ENCODE measurements at regions not wholly inside any gene's neighbourhood (a gene's known extent, or its start where the extent isn't known, plus 50 kb on each side); places are given as distances from the start of the nearest gene placed in this dataset.

DNA sequence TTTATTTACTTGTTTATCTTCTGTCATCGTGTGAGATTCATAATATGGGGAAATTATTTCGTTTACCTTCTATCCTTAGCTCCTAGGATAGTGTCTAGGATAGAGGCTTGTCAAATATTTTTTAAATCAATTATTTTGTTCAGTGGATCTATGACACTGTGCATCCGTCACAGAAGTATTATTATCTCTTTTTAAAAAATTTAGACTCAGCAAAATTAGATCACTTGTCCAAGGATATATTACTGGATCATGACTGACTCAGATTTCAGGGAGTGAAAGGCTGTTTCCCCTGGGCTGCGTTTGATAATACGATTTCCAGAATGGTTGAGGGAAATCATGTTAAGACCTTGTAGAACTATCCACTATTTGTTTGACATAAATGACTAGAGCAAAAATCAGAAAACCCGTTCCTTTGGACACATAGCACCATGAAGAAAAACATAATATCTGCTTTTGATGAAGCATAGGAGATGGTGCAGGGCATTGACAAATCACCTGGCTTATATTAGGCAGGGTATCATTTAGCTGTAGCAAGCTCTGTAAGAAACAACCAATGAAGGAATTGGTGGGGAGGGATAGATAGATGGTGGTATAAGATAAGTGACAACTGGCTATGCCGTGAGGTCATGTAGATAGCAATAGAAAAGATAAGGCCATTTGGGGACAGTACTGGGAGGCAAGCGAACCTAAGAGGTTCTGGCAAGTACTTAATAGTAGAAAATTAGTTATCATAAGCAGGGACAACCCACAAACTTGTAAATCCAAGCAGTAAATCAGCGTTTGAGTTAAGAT, 465.2 kb upstream of the MAN1A1 start:
- TF ChIP-seq, protein P1, sequence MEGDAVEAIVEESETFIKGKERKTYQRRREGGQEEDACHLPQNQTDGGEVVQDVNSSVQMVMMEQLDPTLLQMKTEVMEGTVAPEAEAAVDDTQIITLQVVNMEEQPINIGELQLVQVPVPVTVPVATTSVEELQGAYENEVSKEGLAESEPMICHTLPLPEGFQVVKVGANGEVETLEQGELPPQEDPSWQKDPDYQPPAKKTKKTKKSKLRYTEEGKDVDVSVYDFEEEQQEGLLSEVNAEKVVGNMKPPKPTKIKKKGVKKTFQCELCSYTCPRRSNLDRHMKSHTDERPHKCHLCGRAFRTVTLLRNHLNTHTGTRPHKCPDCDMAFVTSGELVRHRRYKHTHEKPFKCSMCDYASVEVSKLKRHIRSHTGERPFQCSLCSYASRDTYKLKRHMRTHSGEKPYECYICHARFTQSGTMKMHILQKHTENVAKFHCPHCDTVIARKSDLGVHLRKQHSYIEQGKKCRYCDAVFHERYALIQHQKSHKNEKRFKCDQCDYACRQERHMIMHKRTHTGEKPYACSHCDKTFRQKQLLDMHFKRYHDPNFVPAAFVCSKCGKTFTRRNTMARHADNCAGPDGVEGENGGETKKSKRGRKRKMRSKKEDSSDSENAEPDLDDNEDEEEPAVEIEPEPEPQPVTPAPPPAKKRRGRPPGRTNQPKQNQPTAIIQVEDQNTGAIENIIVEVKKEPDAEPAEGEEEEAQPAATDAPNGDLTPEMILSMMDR (IDR thresholded peaks at IDR 0.05; ENCODE audit: insufficient read depth, low read depth, low read length), result no peak
- H3K4me3 ChIP-seq (ENCODE audit: low read depth, low read length), result no peak overlapping the region
- no peak for DNase-seq (ENCODE audit: low read depth)

DNA sequence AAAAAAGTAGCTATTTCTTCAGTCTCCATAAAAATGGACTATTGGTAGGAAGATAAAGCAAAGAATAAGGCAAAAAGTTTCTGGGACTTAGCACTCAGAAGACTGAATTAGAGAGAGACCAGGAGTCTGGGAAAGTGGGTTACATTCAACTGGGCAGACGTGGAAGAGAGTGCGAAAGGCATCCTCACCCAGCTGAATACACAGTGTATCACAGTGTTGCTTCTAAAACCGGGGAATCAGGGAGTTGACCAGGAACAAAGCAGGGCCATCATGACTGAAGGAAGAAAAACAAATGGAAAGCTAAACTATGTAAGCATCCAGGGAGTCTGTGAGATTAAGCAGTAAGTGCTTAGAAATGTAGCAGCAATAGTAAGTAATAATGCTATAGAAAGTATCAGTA, 452.9 kb upstream of the MAN1A1 start:
- DNase-seq (ENCODE audit: low read depth), result no peak
- TF ChIP-seq, protein P1 (IDR thresholded peaks at IDR 0.05; ENCODE audit: insufficient read depth, low read depth, low read length), result no peak
- H3K4me3 ChIP-seq (ENCODE audit: low read depth, low read length), result no peak overlapping the region

DNA sequence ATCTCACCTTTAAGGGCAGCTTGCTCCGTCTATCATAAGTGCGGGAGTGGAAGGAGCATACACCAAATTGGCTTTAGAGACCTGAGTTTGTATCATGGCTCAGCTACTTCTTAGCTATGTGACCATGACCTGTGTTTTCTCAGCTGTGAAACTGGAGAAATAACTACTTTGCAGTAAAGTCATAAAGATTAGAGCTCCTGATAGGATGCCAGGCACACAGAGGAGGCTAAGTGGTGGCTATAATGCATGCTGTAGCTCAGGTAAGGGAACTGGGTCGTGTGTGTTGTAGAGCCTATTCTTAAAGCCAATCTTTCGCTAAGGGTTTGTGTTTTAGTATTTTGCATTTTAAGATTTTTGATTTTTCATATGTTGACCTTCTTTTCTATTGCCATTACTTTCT, 451.5 kb upstream of the MAN1A1 start:
- no peak overlapping the region for H3K4me3 ChIP-seq (ENCODE audit: low read depth, low read length)
- TF ChIP-seq, protein P1 (IDR thresholded peaks at IDR 0.05; ENCODE audit: insufficient read depth, low read depth, low read length), result no peak
- DNase-seq (ENCODE audit: low read depth), result no peak

DNA sequence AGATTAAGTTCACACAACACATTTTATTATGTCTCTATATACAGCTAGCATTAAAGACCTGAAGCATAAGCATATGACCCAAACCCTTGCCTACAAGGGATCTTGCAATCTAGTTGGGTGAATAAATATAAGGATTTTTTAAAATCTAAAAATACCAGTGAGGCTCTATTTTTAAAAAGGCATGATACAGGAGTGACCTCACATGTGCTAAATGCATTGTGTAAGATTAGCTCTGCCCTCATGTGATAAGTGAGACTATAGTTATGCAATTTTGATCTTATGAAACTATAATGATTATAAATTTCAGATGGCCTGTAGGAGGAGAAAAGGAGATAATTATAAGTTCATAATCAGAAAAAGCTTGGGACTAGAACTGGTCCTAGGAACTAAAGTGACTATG, 451.0 kb upstream of the MAN1A1 start:
- TF ChIP-seq, protein P1 (IDR thresholded peaks at IDR 0.05; ENCODE audit: insufficient read depth, low read depth, low read length), result no peak
- no peak overlapping the region for H3K4me3 ChIP-seq (ENCODE audit: low read depth, low read length)
- peak; percentile 1 for DNase-seq (ENCODE audit: low read depth)

DNA sequence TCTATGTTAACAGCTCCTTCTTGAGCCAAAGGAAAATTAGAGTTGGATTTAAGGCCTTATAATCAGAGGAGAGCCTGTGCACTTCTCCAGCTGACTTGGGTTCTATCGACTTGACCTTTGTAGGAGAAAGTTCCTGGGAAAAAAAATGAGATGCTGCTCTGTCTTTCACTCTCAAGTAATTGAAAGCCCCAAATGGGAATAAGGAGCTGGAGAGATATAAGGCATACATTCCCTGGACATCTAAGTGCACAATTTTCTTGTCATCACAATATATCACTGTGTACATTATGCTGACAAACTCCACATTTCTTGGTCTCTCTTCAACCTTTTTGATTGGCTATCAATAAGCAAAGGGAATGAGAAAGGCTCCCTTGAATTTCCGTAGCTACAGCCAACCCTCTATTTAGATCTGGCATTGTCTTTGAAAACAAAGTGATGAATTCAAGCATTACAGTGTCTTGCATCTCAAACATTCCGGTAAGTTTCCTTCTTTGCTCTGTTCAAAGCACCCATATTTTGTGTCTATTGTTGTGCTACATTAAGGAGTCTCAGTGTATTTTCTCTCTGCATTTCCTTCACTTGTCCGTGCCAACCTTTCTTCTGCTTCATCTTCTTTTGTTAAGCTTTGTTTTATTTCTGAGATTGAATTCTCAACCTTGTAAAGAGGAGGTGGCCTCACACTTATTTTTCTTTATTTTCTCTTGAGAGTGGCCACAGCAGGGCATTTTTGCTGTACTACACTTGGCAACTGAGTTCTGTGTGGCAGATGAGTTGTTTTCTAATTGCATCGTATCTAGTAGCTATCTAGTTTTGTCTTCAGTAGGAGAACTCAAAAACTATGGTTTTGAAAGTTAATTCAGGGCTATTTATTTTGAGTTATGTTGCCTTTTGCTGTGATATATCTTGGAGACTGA, 450.3 kb upstream of the MAN1A1 start:
- H3K4me3 ChIP-seq (ENCODE audit: low read depth, low read length), result no peak overlapping the region
- DNase-seq (ENCODE audit: low read depth), result no peak
- TF ChIP-seq, protein P1 (IDR thresholded peaks at IDR 0.05; ENCODE audit: insufficient read depth, low read depth, low read length), result no peak

DNA sequence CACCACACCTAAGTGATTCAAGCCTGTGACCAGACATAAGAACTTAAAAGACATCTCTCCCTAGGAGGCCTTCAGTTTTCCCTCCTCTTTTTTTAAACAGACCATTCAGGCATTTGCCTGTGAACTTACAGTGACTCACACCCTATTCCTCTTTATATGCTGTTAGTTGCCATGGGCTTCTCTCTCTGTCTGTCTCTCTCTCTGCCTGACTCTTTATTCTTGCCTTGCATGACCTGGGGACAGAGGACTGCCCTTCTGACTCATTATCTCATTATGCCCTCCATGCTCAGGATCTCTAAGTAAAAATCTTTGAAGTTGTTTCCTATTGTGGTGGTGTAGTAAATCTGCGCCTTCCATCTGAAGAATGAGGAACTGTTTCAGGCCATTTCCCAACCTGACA, 442.2 kb upstream of the MAN1A1 start:
- no peak overlapping the region for H3K4me3 ChIP-seq (ENCODE audit: low read depth, low read length)
- no peak for DNase-seq (ENCODE audit: low read depth)
- TF ChIP-seq, protein P1 (IDR thresholded peaks at IDR 0.05; ENCODE audit: insufficient read depth, low read depth, low read length), result no peak
